ENCODE measurements at regions not wholly inside any gene's neighbourhood (a gene's known extent, or its start where the extent isn't known, plus 50 kb on each side); places are given as distances from the start of the nearest gene placed in this dataset.

DNA sequence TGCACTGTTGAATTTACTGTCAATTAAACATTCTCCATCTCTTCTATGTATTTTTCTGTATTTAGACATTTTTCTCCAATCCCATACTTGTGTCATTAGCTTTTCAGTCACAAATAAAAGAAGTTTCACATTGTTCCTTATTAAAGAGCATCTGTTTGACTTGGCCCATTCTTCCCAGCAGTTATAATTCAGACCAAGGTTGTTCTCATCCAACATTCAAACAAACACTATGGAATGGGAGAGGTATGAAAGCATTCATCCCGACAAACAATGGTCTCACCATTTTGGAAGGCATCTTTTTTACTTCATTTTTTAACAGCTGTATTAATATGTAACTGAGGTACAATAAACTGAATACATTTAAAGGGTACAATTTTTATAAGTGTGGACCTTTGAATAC, 208.8 kb upstream of the MAF start:
- H3K9me3 Mint-ChIP-seq (ENCODE audit: low read depth) = no peaks in the 10 kb centered on the region
- H3K27ac Mint-ChIP-seq = no peak overlapping the region
- H3K4me1 Mint-ChIP-seq (ENCODE audit: low read depth) = no peaks in the 10 kb centered on the region
- no peak overlapping the region for H3K4me3 Mint-ChIP-seq
- peaks cover 3% of the 10 kb centered on the region for H3K27me3 Mint-ChIP-seq
- no peaks in the 10 kb centered on the region for H3K36me3 Mint-ChIP-seq

DNA sequence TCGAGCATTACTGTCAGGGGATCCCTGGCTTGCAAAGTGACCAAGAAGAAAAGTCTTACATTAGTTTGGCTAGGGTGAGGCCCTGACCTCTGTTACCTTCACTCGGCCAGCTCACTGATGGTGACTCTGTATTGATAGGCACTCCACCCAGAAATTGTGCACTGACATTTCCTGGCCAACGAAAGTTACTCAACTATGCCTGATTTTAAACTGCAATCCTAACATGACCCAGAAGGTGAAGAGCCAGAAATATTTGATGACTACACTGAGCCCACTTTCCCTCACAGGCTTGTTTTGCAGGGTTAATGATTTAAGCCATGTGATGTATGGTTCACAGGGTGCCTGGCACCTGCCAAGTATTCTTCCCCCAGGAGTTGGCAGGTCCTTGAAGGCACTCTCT, 208.2 kb upstream of the MAF start:
- no peak overlapping the region for H3K27ac Mint-ChIP-seq
- no peaks in the 10 kb centered on the region for H3K4me1 Mint-ChIP-seq (ENCODE audit: low read depth)
- no peaks in the 10 kb centered on the region for H3K36me3 Mint-ChIP-seq
- peaks cover 3% of the 10 kb centered on the region for H3K27me3 Mint-ChIP-seq
- H3K9me3 Mint-ChIP-seq (ENCODE audit: low read depth) = no peaks in the 10 kb centered on the region
- no peak overlapping the region for H3K4me3 Mint-ChIP-seq

DNA sequence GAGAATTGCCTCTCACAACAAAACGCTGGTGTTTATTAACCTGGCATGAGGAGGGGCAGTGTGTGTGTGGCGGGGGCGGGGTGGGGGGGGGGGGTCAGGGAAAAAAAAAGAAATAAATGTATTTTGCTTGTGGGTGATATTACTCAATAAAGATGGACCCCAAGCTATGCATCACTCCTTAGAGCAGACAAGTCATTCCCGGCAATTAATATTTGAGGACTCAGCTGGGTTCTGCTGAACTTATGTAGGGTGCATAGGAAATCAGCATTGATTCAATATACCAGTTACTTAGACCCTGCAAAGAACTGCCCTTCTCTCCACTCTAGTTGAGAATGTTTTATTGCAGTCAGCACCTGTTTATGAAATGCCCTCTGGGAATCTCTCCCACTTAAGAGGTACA, 206.2 kb upstream of the MAF start:
- no peaks in the 10 kb centered on the region for H3K9me3 Mint-ChIP-seq (ENCODE audit: low read depth)

DNA sequence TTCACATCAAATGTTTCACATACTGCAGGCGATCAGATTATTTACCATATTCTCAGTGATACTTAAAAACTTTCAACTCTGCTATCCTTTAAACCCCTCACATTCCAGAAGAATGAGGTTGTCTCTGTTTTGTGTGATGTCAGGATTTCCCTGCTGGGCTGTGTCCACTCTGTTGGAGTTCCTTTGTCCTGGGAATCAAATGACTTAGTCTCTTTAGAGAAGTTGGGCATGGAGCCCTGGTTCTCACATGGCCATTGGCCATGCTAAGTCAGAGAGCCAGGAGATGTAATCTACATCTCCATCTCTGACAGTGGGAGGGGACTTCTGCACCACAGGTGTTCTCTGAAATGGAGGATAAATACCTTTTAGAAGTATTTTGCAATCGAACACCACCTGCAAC, 205.1 kb upstream of the MAF start:
- H3K4me3 Mint-ChIP-seq = no peak overlapping the region
- no peaks in the 10 kb centered on the region for H3K4me1 Mint-ChIP-seq (ENCODE audit: low read depth)
- H3K36me3 Mint-ChIP-seq = no peaks in the 10 kb centered on the region
- no peaks in the 10 kb centered on the region for H3K9me3 Mint-ChIP-seq (ENCODE audit: low read depth)
- H3K27me3 Mint-ChIP-seq = no peaks in the 10 kb centered on the region
- no peak overlapping the region for H3K27ac Mint-ChIP-seq

More for the DNA sequence above, 206.2 kb upstream of the MAF start:
- H3K27ac Mint-ChIP-seq = no peak overlapping the region
- no peak overlapping the region for H3K4me3 Mint-ChIP-seq
- no peaks in the 10 kb centered on the region for H3K4me1 Mint-ChIP-seq (ENCODE audit: low read depth)
- no peaks in the 10 kb centered on the region for H3K27me3 Mint-ChIP-seq
- H3K36me3 Mint-ChIP-seq = no peaks in the 10 kb centered on the region

DNA sequence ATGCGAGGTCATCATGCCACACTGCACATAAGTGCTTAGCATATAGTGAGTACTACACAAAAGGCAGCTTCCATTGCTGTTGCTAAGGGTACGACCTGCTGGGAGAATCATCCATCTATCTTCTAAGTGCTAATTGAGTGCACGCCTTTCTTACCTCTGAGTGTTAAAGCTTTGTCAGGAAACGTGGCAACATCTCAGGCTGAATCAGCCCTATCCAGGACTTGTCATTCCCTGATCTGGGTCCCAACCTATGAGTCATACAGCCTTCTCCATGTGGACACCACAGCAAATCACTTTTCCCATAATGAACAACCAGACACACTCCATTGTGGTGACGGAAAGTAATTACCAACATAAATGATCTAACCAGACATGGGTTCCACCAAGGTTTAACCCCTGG, 201.1 kb upstream of the MAF start:
- Mint-ChIP-seq H3K4me1 (ENCODE audit: low read depth) (no peaks in the 10 kb centered on the region), H3K4me3 (no peak overlapping the region), H3K36me3 (no peaks in the 10 kb centered on the region), H3K9me3 (ENCODE audit: low read depth) (no peaks in the 10 kb centered on the region), H3K27ac (no peak overlapping the region), H3K27me3 (no peaks in the 10 kb centered on the region)

DNA sequence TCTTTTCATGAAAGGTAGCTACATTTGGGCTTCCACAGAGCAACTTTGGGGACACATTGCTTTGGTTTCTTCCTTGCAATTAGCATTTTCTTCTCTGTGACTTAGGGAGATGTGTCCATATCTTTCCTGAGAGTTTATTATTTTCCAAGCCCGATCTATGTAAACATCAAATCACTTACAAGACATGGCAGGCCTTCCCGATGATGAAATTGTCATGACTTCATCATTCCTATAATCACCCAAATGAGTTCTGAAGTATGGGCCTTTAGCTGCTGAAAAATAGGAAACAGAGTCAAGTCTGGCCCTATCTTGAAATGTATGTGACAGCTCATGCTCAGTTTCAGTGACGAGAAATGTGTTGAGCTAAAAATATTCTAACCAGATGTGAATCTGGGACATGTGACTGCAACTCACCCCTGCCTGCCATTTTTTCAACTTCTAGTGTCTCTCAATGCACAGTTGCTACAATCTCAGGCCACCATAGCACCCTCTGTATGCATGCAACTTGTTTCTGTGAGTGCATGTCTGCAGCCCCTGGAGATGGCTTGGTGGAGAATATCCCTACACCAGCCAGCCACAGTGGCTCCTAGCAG, 199.6 kb upstream of the MAF start:
- no peak overlapping the region for H3K4me3 Mint-ChIP-seq
- H3K27me3 Mint-ChIP-seq = no peaks in the 10 kb centered on the region
- H3K27ac Mint-ChIP-seq = no peak overlapping the region
- H3K36me3 Mint-ChIP-seq = no peaks in the 10 kb centered on the region
- no peaks in the 10 kb centered on the region for H3K9me3 Mint-ChIP-seq (ENCODE audit: low read depth)
- no peaks in the 10 kb centered on the region for H3K4me1 Mint-ChIP-seq (ENCODE audit: low read depth)

DNA sequence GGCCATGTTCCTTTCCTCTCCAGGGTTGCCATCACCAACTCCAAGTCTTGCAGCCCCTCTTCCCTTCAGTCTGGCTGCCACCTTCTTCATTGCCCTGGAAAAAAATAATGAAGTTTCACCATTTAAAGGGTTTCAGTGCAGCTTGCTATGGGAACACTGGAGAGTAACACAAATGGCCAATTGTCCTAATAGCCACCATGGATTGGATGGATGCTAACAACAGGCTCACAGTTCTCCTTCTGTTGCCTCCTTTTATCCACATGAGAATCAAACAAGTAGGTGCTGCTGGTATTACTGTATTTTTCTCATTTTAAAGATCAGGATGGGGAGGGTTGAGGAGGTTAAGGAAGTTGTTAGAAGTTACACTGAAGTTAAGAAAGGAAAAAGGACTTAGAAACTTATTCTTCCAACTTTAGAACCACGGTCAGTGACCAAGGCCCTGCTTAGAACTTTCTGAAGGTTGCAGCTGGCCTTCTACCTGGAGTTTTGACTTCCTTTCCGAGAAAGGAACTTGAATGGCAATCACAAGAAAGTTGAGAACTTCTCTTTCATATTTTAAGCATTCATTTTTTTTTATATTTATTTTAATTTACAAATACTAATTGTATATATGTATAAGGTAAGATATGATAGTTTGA, 198.0 kb upstream of the MAF start:
- no peaks in the 10 kb centered on the region for H3K4me1 Mint-ChIP-seq (ENCODE audit: low read depth)
- H3K27ac Mint-ChIP-seq = no peak overlapping the region
- no peaks in the 10 kb centered on the region for H3K27me3 Mint-ChIP-seq
- no peaks in the 10 kb centered on the region for H3K36me3 Mint-ChIP-seq
- H3K9me3 Mint-ChIP-seq (ENCODE audit: low read depth) = no peaks in the 10 kb centered on the region
- H3K4me3 Mint-ChIP-seq = no peak overlapping the region

DNA sequence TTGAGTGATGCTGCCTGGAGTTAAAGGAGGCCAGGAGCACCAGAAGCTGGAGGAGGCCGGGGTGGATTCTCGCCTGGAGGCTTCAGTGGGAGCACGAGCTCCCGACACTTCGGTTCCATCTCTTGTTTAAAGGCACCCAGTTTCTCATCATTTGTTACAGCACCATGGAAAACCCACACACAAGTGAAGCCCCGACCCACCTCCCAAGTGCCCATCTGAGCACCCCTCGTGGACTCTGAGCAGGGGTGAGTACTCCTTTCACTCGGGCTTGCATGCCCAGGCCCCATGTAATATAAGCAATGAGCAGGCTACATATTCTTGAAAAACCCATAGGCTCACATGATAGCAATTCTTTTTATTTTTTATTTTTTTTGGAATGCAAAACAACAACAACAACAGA, 196.9 kb upstream of the MAF start:
- Mint-ChIP-seq H3K27me3 (no peaks in the 10 kb centered on the region), H3K4me3 (no peak overlapping the region), H3K9me3 (ENCODE audit: low read depth) (no peaks in the 10 kb centered on the region), H3K4me1 (ENCODE audit: low read depth) (no peaks in the 10 kb centered on the region), H3K27ac (no peak overlapping the region), H3K36me3 (no peaks in the 10 kb centered on the region)

DNA sequence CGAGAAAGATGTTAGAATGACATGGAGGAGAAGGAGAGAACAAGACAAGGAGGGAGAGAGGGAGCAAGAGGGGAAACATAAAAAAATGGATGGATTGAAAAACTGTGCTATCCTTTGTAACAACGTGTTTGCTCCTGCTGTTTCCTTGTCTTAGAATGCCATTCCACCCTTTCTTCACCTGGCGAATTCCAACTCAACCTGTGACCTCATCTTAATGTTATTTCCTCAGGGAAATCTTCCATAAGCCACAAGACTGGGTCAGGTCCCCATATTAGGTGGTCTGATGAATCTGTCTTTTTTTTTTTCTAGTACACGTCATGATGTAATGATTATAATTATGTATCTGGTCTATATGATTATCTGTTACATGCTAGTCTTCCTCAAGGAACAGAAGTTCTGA, 195.0 kb upstream of the MAF start:
- Mint-ChIP-seq H3K27ac (no peak overlapping the region), H3K4me1 (ENCODE audit: low read depth) (no peaks in the 10 kb centered on the region), H3K9me3 (ENCODE audit: low read depth) (no peaks in the 10 kb centered on the region), H3K27me3 (no peaks in the 10 kb centered on the region), H3K36me3 (no peaks in the 10 kb centered on the region), H3K4me3 (no peak overlapping the region)

DNA sequence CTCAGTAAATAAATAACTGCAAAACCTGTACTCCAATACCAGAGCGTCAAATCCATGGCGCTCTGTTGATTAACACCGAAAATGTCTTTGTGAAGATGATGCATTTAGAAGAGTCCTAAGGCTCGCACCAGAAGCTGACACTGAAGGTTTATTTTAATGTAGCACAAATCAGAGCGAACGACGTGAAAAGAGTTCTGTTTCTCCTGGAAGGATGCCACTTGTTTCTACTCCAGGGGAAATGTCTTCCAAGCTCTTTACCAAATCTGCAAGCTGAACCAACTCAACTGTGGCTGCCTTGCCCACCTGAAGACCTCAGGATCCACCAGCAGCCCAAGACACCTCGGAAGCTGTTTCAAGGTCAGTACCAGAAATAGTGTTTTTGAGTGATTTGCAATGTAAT, 194.4 kb upstream of the MAF start:
- no peaks in the 10 kb centered on the region for H3K4me1 Mint-ChIP-seq (ENCODE audit: low read depth)

DNA sequence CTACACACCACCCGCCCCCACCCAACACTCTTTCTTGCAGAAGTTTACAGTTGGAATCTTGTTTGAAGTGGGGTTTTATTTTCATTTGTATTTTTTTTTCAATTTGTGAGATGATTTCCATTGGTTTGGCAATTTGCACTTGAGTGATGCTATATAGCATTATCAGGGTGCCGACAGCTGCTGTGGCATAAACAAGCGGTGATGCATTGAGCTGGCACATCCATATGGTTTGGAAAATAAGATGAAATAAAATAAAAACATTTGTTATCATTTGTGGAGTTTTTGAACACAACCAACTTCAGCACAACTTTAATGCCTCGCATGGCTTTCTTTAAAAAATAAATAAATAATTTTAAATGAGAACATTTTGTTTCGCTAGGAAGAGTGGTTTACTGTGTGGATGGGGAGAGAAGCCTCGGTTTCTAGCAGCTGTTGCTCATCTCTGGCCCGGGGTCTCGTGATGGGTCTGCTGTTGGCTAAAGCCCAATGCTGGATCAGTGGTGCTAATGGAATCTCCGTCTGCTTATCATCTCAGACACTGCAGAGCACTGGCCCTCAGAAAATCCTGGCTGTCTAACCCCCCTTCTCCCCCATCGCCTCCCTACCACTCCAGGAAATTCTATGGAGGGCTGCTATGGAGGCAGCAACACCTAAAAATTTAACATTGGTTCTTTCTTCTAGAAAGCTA, 192.3 kb upstream of the MAF start:
- Mint-ChIP-seq H3K4me1 (ENCODE audit: low read depth) (no peaks in the 10 kb centered on the region), H3K4me3 (no peak overlapping the region), H3K36me3 (no peaks in the 10 kb centered on the region), H3K9me3 (ENCODE audit: low read depth) (no peaks in the 10 kb centered on the region), H3K27ac (no peak overlapping the region), H3K27me3 (no peaks in the 10 kb centered on the region)

More for the DNA sequence above, 194.4 kb upstream of the MAF start:
- Mint-ChIP-seq H3K27ac (no peak overlapping the region), H3K36me3 (no peaks in the 10 kb centered on the region), H3K27me3 (no peaks in the 10 kb centered on the region), H3K9me3 (ENCODE audit: low read depth) (no peaks in the 10 kb centered on the region), H3K4me3 (no peak overlapping the region)

DNA sequence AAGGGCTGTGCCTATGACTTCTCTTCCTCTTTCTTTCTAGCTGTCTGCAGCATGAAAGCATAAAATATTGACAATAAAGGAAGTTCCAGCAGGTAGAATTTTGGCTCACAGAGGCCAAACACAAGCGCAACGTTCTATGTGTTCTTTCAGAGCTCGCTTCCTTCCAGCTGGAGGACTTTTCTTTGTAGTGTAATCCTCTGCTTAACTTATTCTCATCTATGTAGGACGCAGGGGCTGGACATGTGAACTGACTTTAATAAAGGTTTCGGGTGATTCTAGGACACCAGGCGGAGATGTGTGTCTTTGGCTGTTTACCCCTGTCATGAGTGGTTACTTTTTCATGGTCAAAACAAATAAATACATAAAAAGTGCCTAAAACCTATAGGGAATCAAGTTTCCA, 191.5 kb upstream of the MAF start:
- no peaks in the 10 kb centered on the region for H3K27me3 Mint-ChIP-seq

DNA sequence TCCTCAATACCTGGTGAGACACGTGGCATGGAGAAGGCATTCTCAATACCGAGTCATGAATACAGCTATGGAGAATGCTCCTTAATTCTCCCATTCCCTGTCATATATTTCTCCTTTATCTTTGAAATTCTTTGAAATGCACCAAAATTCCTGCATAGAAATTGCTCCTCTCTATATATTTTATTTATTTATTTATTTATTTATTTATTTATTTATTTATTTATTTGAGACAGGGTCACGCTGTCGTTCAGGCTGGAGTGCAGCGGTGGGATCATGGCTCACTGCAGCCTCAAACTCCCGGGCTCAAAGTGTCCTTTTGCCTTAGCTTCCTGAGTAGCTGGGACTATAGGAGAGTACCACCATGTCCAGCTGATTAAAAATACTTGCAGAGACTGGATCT, 190.3 kb upstream of the MAF start:
- no peaks in the 10 kb centered on the region for H3K4me1 Mint-ChIP-seq (ENCODE audit: low read depth)
- no peaks in the 10 kb centered on the region for H3K27me3 Mint-ChIP-seq
- H3K27ac Mint-ChIP-seq = no peak overlapping the region
- H3K9me3 Mint-ChIP-seq (ENCODE audit: low read depth) = no peaks in the 10 kb centered on the region
- no peaks in the 10 kb centered on the region for H3K36me3 Mint-ChIP-seq
- no peak overlapping the region for H3K4me3 Mint-ChIP-seq

More for the DNA sequence above, 191.5 kb upstream of the MAF start:
- H3K4me3 Mint-ChIP-seq = no peak overlapping the region
- no peaks in the 10 kb centered on the region for H3K36me3 Mint-ChIP-seq
- no peaks in the 10 kb centered on the region for H3K4me1 Mint-ChIP-seq (ENCODE audit: low read depth)
- no peaks in the 10 kb centered on the region for H3K9me3 Mint-ChIP-seq (ENCODE audit: low read depth)
- H3K27ac Mint-ChIP-seq = no peak overlapping the region

DNA sequence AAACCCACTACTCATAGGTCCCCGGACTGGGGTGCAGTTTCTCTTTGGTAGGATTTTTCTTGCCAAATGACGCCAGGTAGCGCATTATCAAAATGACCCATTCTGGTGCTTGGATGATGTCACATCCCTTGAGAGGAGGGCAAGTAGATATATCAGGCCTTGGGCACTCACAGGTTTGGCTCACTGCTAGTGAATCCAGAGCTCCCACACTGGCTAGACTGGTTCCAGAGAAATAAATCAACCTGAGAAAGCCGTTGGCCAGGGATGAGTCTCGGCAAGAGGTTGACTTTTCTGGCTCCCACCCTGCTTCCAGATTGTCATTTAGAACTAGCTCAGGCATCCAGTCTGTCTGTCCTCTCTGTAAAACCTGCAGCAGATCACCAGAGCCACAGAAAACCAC, 188.4 kb upstream of the MAF start:
- no peak overlapping the region for H3K4me3 Mint-ChIP-seq
- H3K4me1 Mint-ChIP-seq (ENCODE audit: low read depth) = no peaks in the 10 kb centered on the region
- H3K9me3 Mint-ChIP-seq (ENCODE audit: low read depth) = no peaks in the 10 kb centered on the region
- H3K27ac Mint-ChIP-seq = no peak overlapping the region
- H3K27me3 Mint-ChIP-seq = no peaks in the 10 kb centered on the region
- no peaks in the 10 kb centered on the region for H3K36me3 Mint-ChIP-seq

DNA sequence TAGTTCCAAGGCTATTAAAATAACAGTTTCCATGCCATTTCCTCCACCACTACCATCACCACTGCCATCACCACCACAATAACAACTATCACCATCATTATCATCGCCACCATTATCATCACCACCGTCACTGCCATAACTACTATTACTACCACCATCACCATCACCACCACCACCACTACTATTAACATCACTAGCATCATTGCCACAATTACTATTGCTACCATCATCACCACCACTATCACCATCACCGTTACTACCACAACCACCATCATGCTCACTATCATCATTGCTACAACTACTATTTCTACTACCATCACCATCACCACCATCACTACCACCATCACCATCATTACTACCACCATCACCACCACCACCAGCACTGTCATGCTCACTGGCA, 185.9 kb upstream of the MAF start:
- no peaks in the 10 kb centered on the region for H3K4me1 Mint-ChIP-seq (ENCODE audit: low read depth)
- H3K27me3 Mint-ChIP-seq = no peaks in the 10 kb centered on the region
- H3K4me3 Mint-ChIP-seq = no peak overlapping the region
- H3K27ac Mint-ChIP-seq = no peak overlapping the region
- H3K9me3 Mint-ChIP-seq (ENCODE audit: low read depth) = no peaks in the 10 kb centered on the region
- H3K36me3 Mint-ChIP-seq = no peaks in the 10 kb centered on the region

DNA sequence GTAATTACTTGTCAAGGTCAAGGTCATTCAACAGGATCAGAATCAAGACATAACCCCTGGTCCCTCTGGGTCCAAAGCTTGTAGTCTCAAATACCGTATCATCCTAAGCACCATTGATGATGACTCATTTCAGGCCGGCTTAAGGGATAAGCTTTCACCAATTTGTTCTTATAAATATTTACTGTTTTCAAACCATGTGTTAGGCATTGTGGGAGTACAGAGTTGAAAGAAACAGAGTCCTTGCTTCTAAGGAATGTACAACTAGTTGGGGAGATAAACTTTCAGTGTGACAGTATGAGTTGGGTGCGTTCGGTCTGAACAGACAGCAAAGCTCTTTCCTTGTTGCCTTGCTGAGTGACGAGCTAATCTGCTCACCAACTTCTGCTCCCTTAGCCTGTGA, 183.5 kb upstream of the MAF start:
- Mint-ChIP-seq H3K4me3 (no peak overlapping the region), H3K4me1 (ENCODE audit: low read depth) (no peaks in the 10 kb centered on the region), H3K36me3 (no peaks in the 10 kb centered on the region), H3K27ac (no peak overlapping the region), H3K9me3 (ENCODE audit: low read depth) (no peaks in the 10 kb centered on the region), H3K27me3 (no peaks in the 10 kb centered on the region)
